ENCODE measurements at regions not wholly inside any gene's neighbourhood (a gene's known extent, or its start where the extent isn't known, plus 50 kb on each side); places are given as distances from the start of the nearest gene placed in this dataset.

DNA sequence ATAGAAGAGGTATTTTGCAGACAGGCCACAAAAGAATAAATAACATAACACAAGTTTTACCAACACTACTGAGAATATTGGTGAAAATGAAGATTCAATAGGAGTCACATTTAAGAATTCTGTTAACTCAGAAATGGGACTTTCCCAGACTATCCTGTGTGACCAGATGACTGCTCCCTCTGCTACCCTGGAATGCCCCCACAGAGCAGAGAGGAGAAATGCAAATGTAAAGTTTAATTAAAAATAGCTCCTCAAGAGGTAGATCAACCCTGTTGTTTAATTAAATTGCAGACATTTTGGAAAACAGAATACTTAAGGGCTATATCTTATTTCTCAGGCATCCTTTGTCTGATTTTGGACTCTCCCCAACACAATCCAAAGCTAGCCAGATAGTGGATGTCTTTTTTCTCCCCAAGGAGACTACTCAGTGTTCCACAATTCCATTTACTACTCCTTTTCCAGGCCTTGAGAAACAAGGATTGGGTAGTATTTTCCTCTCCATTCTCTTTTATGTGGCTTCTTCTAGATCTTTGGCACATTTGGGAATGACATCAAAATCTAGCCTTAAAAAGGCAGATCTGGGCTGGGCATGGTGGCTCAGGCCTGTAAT, 104.7 kb upstream of the TSC22D1 start:
- no peak for ATAC-seq
- CTCF ChIA-PET = no interaction called here

DNA sequence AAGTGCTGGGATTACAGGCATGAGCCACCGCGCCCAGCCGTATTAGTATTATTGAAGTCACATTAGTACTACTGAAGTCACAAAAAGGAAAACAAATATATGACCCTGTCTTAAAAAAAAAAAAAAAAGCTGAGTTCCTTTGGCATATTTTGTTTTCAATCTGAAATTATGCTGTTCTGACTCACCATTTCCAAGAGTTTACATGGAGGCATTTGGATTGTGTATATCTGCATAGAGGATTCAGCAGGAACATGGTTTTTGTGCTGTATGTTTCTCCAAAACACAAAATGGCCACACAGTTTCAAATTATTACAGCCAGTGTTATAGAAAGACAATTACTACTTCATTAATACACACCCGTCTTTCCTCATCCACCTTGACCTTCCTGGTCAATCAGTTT, 103.5 kb upstream of the TSC22D1 start:
- H3K27me3 ChIP-seq (ENCODE audit: control insufficient read depth in 2 of 2, insufficient read depth in 2 of 2, low read length in 2 of 2) = no peaks in the 10 kb centered on the region
- intact Hi-C loops (cut with micrococcal nuclease) = no loop called here
- no peaks in the 10 kb centered on the region for H3K36me3 ChIP-seq (ENCODE audit: control insufficient read depth in 2 of 3, insufficient read depth in 3 of 3, low read length in 3 of 3)
- no peak overlapping the region for H3K4me3 Mint-ChIP-seq
- CTCF ChIA-PET = no interaction called here
- POLR2A ChIA-PET = no interaction called here
- no peak overlapping the region for H3K4me3 ChIP-seq (ENCODE audit: low read length)
- no peaks in the 10 kb centered on the region for H3K27me3 Mint-ChIP-seq
- no peak for ATAC-seq
- H3K4me1 Mint-ChIP-seq = no peaks in the 10 kb centered on the region
- no peak overlapping the region for H3K27ac ChIP-seq (ENCODE audit: low read depth, low read length)
- DNase-seq = no peak
- H3K27ac Mint-ChIP-seq = no peak overlapping the region
- H3K36me3 Mint-ChIP-seq = peaks cover 0 to 2% (median 0%) of the 10 kb centered on the region in 5 donors
- no peaks in the 10 kb centered on the region for H3K9me3 ChIP-seq (ENCODE audit: control insufficient read depth in 2 of 3, low read length in 3 of 3)
- H3K4me1 ChIP-seq (ENCODE audit: control insufficient read depth in 2 of 2, insufficient read depth in 2 of 2, low read length in 2 of 2) = no peaks in the 10 kb centered on the region
- peaks cover 0 to 16% (median 5%) of the 10 kb centered on the region in 11 donors for H3K9me3 Mint-ChIP-seq

More for the DNA sequence above, 104.7 kb upstream of the TSC22D1 start:
- H3K9me3 ChIP-seq (ENCODE audit: control insufficient read depth in 2 of 3, low read length in 3 of 3) = no peaks in the 10 kb centered on the region
- H3K36me3 Mint-ChIP-seq = peaks cover 0 to 3% (median 0%) of the 10 kb centered on the region in 5 donors
- no peaks in the 10 kb centered on the region for H3K36me3 ChIP-seq (ENCODE audit: control insufficient read depth in 2 of 3, insufficient read depth in 3 of 3, low read length in 3 of 3)
- no peaks in the 10 kb centered on the region for H3K27me3 Mint-ChIP-seq
- no peak overlapping the region for H3K4me3 Mint-ChIP-seq
- H3K27me3 ChIP-seq (ENCODE audit: control insufficient read depth in 2 of 2, insufficient read depth in 2 of 2, low read length in 2 of 2) = no peaks in the 10 kb centered on the region
- H3K27ac Mint-ChIP-seq = no peak overlapping the region
- DNase-seq = no peak
- POLR2A ChIA-PET = no interaction called here
- peaks cover 0 to 8% (median 0%) of the 10 kb centered on the region in 7 donors for H3K4me1 Mint-ChIP-seq
- intact Hi-C loops (cut with micrococcal nuclease) = no loop called here
- H3K4me1 ChIP-seq (ENCODE audit: control insufficient read depth in 2 of 2, insufficient read depth in 2 of 2, low read length in 2 of 2) = no peaks in the 10 kb centered on the region
- peaks cover 0 to 16% (median 8%) of the 10 kb centered on the region in 11 donors for H3K9me3 Mint-ChIP-seq
- no peak overlapping the region for H3K4me3 ChIP-seq (ENCODE audit: low read length)
- H3K27ac ChIP-seq (ENCODE audit: low read depth, low read length) = no peak overlapping the region

DNA sequence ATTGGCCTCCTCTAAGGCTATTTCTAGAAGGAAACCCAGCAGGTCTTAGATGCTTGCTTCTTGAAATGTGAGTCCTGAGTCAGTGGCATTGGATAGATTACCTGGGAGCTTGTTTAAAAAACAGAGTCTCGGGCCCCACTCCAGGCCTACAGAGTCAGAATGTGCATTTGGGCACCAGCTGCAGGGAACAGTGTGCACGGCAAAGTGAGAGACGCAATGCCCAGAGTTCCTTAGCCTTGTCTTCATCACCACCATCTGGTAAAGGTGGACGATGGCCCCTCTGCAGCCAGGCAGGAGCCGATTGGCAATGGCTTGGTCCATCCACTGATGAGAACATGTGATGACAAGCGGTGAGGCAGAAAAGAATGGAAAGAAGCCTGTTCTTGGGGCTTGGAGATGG, 102.1 kb upstream of the TSC22D1 start:
- no peaks in the 10 kb centered on the region for H3K36me3 ChIP-seq (ENCODE audit: control insufficient read depth in 2 of 3, insufficient read depth in 3 of 3, low read length in 3 of 3)
- Mint-ChIP-seq H3K27ac (no peak overlapping the region), H3K36me3 (peaks cover 0 to 2% (median 0%) of the 10 kb centered on the region in 5 donors), H3K4me1 (no peaks in the 10 kb centered on the region), H3K27me3 (peaks cover 0 to under 1% (median 0%) of the 10 kb centered on the region in 5 donors), H3K9me3 (peaks cover 0 to 12% (median 4%) of the 10 kb centered on the region in 11 donors), H3K4me3 (no peak overlapping the region)
- no peak for DNase-seq
- H3K4me1 ChIP-seq (ENCODE audit: control insufficient read depth in 2 of 2, insufficient read depth in 2 of 2, low read length in 2 of 2) = no peaks in the 10 kb centered on the region
- H3K9me3 ChIP-seq (ENCODE audit: control insufficient read depth in 2 of 3, low read length in 3 of 3) = no peaks in the 10 kb centered on the region
- POLR2A ChIA-PET = no interaction called here
- intact Hi-C loops (cut with micrococcal nuclease) = no loop called here
- H3K4me3 ChIP-seq (ENCODE audit: low read length) = no peak overlapping the region
- no peak for ATAC-seq
- CTCF ChIA-PET = no interaction called here
- H3K27me3 ChIP-seq (ENCODE audit: control insufficient read depth in 2 of 2, insufficient read depth in 2 of 2, low read length in 2 of 2) = no peaks in the 10 kb centered on the region
- no peak overlapping the region for H3K27ac ChIP-seq (ENCODE audit: low read depth, low read length)

- intact Hi-C loops (cut with micrococcal nuclease) = no loop called here
- POLR2A ChIA-PET = no interaction called here
- Mint-ChIP-seq H3K36me3 (peaks cover 0 to 2% (median 0%) of the 10 kb centered on the region in 5 donors), H3K27me3 (peaks cover 0 to 9% (median 2%) of the 10 kb centered on the region in 5 donors), H3K9me3 (peaks cover 0 to 12% (median 4%) of the 10 kb centered on the region in 11 donors), H3K4me1 (no peaks in the 10 kb centered on the region), H3K4me3 (no peak overlapping the region), H3K27ac (no peak overlapping the region)
- CTCF ChIA-PET = no interaction called here
- ATAC-seq (no peak), DNase-seq (no peak)
- Histone ChIP-seq H3K36me3 (ENCODE audit: control insufficient read depth in 2 of 3, insufficient read depth in 3 of 3, low read length in 3 of 3) (no peaks in the 10 kb centered on the region), H3K4me3 (ENCODE audit: low read length) (no peak overlapping the region), H3K27me3 (ENCODE audit: control insufficient read depth in 2 of 2, insufficient read depth in 2 of 2, low read length in 2 of 2) (no peaks in the 10 kb centered on the region), H3K27ac (ENCODE audit: low read depth, low read length) (no peak overlapping the region), H3K4me1 (ENCODE audit: control insufficient read depth in 2 of 2, insufficient read depth in 2 of 2, low read length in 2 of 2) (no peaks in the 10 kb centered on the region), H3K9me3 (ENCODE audit: control insufficient read depth in 2 of 3, low read length in 3 of 3) (no peaks in the 10 kb centered on the region)
Observed at GRCh38 chr13:44676534-44676933, 100.4 kb upstream of the TSC22D1 start.

GRCh38 chr13:44669534-44669933, 93.4 kb upstream of the TSC22D1 start:
- Mint-ChIP-seq H3K4me3 (no peak overlapping the region), H3K4me1 (no peaks in the 10 kb centered on the region), H3K36me3 (no peaks in the 10 kb centered on the region), H3K27me3 (peaks cover 0 to 9% (median 4%) of the 10 kb centered on the region in 5 donors), H3K27ac (no peak overlapping the region), H3K9me3 (no peaks in the 10 kb centered on the region)
- Histone ChIP-seq H3K27ac (ENCODE audit: low read depth, low read length) (no peak overlapping the region), H3K9me3 (ENCODE audit: control insufficient read depth in 2 of 3, low read length in 3 of 3) (no peaks in the 10 kb centered on the region), H3K27me3 (ENCODE audit: control insufficient read depth in 2 of 2, insufficient read depth in 2 of 2, low read length in 2 of 2) (no peaks in the 10 kb centered on the region), H3K36me3 (ENCODE audit: control insufficient read depth in 2 of 3, insufficient read depth in 3 of 3, low read length in 3 of 3) (no peaks in the 10 kb centered on the region), H3K4me1 (ENCODE audit: control insufficient read depth in 2 of 2, insufficient read depth in 2 of 2, low read length in 2 of 2) (no peaks in the 10 kb centered on the region), H3K4me3 (ENCODE audit: low read length) (no peak overlapping the region)
- POLR2A ChIA-PET = no interaction called here
- DNase-seq (no peak), ATAC-seq (no peak)
- intact Hi-C loops (cut with micrococcal nuclease) = no loop called here
- CTCF ChIA-PET = no interaction called here

DNA sequence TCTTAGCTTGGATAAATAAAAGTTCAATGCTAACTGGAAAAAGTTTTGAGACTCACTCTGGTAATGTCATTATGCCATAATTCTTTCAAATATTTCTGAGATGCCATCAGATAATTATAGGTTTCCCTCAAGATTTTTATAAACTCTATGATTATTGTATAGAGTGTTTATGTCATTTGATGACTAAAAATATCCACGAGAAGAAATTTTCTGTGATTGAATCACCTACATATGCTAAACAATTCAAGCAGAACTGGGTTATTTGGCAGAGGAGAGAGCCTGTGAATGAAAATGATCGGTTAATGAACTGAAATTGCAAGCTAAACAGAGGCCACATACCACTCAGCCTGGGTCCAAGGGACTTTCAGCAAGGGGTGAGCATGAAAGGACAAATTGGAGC, 92.6 kb upstream of the TSC22D1 start:
- H3K27me3 Mint-ChIP-seq = peaks cover 0 to 9% (median 5%) of the 10 kb centered on the region in 5 donors
- Histone ChIP-seq H3K36me3 (ENCODE audit: control insufficient read depth in 2 of 3, insufficient read depth in 3 of 3, low read length in 3 of 3) (no peaks in the 10 kb centered on the region), H3K4me3 (ENCODE audit: low read length) (no peak overlapping the region), H3K27me3 (ENCODE audit: control insufficient read depth in 2 of 2, insufficient read depth in 2 of 2, low read length in 2 of 2) (no peaks in the 10 kb centered on the region), H3K9me3 (ENCODE audit: control insufficient read depth in 2 of 3, low read length in 3 of 3) (no peaks in the 10 kb centered on the region), H3K27ac (ENCODE audit: low read depth, low read length) (no peak overlapping the region), H3K4me1 (ENCODE audit: control insufficient read depth in 2 of 2, insufficient read depth in 2 of 2, low read length in 2 of 2) (no peaks in the 10 kb centered on the region)
- H3K27ac Mint-ChIP-seq = no peak overlapping the region
- no peaks in the 10 kb centered on the region for H3K9me3 Mint-ChIP-seq
- ATAC-seq (no peak), DNase-seq (no peak)
- ChIA-PET POLR2A (no interaction called here), CTCF (no interaction called here)
- no peak overlapping the region for H3K4me3 Mint-ChIP-seq
- H3K4me1 Mint-ChIP-seq = no peaks in the 10 kb centered on the region
- H3K36me3 Mint-ChIP-seq = no peaks in the 10 kb centered on the region
- intact Hi-C loops (cut with micrococcal nuclease) = no loop called here

DNA sequence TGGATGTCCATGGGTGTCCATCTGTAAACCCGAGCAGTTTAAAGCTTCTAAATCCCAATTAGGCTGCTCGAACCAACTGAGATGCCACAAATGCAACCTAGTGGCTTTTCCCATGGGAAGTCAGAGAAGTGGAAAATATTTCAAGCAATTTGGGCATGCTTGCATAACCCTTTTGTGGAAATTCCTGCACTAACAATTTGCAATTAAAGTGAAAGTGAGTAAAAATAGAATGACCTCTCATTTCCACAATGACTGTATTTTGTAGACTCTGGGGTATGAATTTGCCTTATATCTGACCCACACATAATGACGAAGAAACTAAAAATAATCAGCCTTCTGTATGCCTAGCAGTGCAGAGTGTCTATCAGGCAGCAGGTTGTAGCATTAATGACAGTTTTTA, 91.8 kb upstream of the TSC22D1 start:
- Histone ChIP-seq H3K4me1 (ENCODE audit: control insufficient read depth in 2 of 2, insufficient read depth in 2 of 2, low read length in 2 of 2) (no peaks in the 10 kb centered on the region), H3K9me3 (ENCODE audit: control insufficient read depth in 2 of 3, low read length in 3 of 3) (no peaks in the 10 kb centered on the region), H3K4me3 (ENCODE audit: low read length) (no peak overlapping the region), H3K36me3 (ENCODE audit: control insufficient read depth in 2 of 3, insufficient read depth in 3 of 3, low read length in 3 of 3) (no peaks in the 10 kb centered on the region), H3K27me3 (ENCODE audit: control insufficient read depth in 2 of 2, insufficient read depth in 2 of 2, low read length in 2 of 2) (no peaks in the 10 kb centered on the region), H3K27ac (ENCODE audit: low read depth, low read length) (no peak overlapping the region)
- CTCF ChIA-PET = no interaction called here
- Mint-ChIP-seq H3K27ac (no peak overlapping the region), H3K4me3 (no peak overlapping the region), H3K27me3 (peaks cover 0 to 9% (median 6%) of the 10 kb centered on the region in 5 donors), H3K9me3 (no peaks in the 10 kb centered on the region), H3K4me1 (no peaks in the 10 kb centered on the region), H3K36me3 (no peaks in the 10 kb centered on the region)
- POLR2A ChIA-PET = no interaction called here
- intact Hi-C loops (cut with micrococcal nuclease) = no loop called here
- DNase-seq = no peak
- no peak for ATAC-seq
